Suprapubic skin (tissue), 4 donors: ENCODE measurements at regions not wholly inside any gene's neighbourhood (a gene's known extent, or its start where the extent isn't known, plus 50 kb on each side); places are given as distances from the start of the nearest gene placed in this dataset.

Experiments
- EP300 ChIP-seq: sonication (generic); formaldehyde crosslinking; IDR thresholded peaks from one replicate; pipeline ENCODE4 v1.6.1; 2017; ENCODE audit warnings: antibody characterized with exemption
- POLR2A ChIP-seq, 2 donors: fragments of 450-650 bp; IDR thresholded peaks; one replicate each; pipeline ENCODE4 v1.6.1; 2017; ENCODE audit warnings: antibody characterized with exemption in 2 of 2, mild to moderate bottlenecking in 2 of 2, moderate library complexity in 2 of 2
- POLR2AphosphoS5 ChIP-seq, 3 donors: sonication (generic); formaldehyde crosslinking; IDR thresholded peaks; one replicate each; pipeline ENCODE4 v1.6.1; 2017; ENCODE audit warnings: antibody characterized with exemption in 3 of 3
- TF ChIP-seq, protein P1 (sequence below), 2 donors: fragments of 200-600 bp in 1 of 2; fragments of 450-650 bp in 1 of 2; sonication (generic) in 1 of 2; IDR thresholded peaks; one replicate each; pipeline ENCODE4 v1.5.1; 2016 to 2019; ENCODE audit warnings: antibody characterized with exemption in 2 of 2, mild to moderate bottlenecking in 1 of 2, moderate library complexity in 1 of 2

DNA sequence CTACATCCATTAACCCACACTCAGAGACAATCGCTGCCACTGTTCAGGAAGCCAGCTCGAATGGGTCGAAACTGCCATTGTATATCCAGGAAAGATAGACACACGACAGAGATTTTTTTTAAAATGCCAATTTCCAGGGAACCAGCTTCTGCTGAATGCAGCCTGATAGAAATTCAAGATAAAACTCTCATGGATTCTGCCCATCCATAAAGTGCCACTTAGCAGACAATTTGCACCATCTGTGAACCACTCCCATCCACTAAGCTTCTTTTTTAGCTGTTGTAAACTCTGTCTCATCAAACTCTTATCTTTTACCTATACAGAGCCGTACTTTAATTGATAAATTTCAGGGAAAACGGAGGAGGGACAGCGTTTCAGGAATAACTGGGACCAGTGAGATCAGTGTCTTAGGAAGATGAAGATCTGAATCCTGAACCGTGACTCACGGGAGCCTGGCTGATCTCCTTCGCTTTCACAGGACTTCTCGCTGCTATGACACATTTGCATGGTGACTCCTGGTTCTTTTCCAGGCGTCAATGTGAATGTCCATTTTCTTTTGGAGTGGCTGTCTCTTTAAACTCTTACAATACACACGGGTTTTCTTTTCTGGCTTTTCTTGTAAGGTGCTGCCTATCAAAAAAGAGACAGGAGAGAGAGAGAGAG is 103.4 kb downstream of the FAM204A start:
- TF ChIP-seq, protein P1, sequence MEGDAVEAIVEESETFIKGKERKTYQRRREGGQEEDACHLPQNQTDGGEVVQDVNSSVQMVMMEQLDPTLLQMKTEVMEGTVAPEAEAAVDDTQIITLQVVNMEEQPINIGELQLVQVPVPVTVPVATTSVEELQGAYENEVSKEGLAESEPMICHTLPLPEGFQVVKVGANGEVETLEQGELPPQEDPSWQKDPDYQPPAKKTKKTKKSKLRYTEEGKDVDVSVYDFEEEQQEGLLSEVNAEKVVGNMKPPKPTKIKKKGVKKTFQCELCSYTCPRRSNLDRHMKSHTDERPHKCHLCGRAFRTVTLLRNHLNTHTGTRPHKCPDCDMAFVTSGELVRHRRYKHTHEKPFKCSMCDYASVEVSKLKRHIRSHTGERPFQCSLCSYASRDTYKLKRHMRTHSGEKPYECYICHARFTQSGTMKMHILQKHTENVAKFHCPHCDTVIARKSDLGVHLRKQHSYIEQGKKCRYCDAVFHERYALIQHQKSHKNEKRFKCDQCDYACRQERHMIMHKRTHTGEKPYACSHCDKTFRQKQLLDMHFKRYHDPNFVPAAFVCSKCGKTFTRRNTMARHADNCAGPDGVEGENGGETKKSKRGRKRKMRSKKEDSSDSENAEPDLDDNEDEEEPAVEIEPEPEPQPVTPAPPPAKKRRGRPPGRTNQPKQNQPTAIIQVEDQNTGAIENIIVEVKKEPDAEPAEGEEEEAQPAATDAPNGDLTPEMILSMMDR (IDR thresholded peaks at IDR 0.05) = no peak
- TF ChIP-seq POLR2A (IDR thresholded peaks at IDR 0.05) = no peak
- TF ChIP-seq EP300 = no peak
- TF ChIP-seq POLR2AphosphoS5 (IDR thresholded peaks at IDR 0.05) = no peak
